HT-29 (cell line): ENCODE measurements at regions not wholly inside any gene's neighbourhood (a gene's known extent, or its start where the extent isn't known, plus 50 kb on each side); places are given as distances from the start of the nearest gene placed in this dataset.

Experiments
- DNase-seq: peaks from one replicate; pipeline ENCODE4 v3.0.0-alpha.2; 2015; ENCODE audit warnings: low spot score

DNA sequence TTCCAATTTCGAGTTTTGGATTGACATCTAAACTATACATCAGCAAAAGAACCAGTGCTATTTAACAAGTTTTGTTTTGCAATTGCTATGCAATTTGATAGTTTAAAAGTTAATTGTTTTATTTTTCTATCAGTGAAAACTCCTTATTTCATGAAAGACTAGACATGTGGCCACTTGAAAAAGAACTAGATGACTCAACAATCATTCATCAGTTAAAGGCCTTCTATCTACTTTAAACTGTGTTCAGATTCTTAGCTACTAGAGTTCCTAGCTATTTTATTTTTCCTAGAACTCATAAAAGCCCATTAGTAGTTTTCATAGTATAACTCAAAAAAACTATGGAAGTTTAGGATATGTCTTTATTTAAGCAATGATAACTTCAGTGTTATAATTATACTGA is 104.6 kb upstream of the LSM8 start:
- DNase-seq, result no peak

DNA sequence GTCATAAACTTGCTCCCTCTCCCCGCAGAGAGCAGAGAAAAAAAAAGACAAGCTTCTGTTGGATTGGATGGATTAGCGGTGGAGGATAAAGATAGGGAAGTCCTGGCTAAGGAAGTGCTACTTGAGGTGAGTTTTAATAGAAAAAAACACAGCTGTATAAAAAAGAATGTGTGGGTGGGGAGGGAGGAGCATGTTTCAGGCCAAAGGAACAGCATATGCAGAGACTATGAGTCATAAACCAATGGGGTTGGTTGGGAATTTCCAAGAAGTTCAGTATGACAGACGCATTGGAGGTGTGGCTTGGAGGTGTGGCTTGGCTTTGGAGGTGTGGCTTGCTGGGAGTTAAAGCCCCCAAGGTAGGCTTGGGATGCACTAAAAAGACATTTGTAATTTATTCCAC is 103.0 kb upstream of the LSM8 start:
- DNase-seq, result peak; percentile 92

DNA sequence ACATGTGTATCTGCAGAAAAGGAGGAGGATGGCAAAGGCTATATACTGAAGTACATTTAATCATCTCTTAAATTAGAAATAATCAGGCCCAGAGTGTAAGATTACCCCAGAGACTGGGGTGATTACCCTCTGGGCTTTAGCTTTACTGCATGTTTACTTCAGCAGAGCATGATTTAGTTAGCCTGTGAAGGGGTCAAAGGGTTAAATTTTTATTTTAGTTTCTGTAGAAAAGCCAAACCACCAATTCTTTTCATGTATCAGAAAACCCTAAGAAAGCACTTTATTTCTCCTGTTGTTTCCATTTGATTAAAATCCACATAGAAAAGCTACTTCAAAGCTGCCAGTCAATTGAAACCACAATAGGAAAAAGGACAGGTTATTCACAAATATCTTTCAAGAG is 101.5 kb upstream of the LSM8 start:
- no peak for DNase-seq

DNA sequence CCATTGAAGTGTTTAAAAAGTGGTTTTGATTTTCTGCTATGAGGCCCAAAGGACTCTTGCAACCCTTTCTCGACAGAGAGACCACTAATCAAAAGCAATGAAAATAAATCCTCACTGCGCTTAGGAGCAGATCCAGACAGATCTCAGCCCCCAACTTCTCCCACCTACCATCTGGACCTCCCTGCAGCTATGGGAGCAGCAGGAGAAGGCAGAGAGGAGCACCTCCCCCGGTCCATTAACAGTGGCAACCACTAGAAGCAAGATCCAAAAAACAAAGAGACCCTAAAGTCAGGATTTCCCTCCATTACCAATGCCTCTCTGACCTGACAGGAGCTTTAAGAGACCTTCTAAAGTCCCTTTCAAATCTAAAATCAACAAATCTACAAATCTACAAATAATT is 99.0 kb upstream of the LSM8 start:
- DNase-seq, result no peak

DNA sequence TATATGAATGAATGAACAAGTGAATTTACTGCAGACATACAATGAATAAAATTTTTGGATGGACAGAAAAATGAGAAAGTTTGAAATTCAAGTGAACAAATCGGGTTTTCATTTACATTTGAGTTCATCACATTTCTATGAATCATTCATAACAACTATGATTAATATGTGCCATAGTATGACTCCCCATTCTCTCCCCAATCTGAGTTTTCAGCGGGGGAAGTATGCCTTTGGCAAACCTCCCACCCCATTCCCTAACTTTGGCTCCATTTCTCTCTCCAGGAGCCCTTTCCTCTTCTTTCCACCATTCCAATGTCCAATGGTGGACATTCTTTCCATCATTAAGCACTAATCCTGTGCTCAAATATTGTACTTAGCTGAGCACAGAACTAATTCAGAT is 96.8 kb upstream of the LSM8 start:
- no peak for DNase-seq

DNA sequence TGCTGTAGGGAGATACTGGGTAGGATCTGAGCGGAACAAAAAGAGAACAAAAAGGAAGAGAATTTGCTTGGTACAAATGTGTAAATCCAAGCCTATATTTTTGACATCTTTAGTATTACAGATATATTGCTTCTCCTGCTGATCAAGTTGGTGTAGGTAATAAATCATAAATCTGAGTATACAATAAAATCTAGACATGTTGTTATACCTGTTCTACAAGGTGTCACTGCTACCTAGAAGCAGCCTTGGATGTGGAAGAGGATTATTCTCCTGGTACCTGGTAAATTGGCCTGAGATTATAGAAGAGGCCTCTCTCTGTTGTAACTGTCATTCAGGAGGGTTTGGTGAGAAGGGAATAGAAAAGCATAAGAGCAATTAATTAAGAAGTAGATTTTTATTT is 89.9 kb upstream of the LSM8 start:
- peak; percentile 88 for DNase-seq

DNA sequence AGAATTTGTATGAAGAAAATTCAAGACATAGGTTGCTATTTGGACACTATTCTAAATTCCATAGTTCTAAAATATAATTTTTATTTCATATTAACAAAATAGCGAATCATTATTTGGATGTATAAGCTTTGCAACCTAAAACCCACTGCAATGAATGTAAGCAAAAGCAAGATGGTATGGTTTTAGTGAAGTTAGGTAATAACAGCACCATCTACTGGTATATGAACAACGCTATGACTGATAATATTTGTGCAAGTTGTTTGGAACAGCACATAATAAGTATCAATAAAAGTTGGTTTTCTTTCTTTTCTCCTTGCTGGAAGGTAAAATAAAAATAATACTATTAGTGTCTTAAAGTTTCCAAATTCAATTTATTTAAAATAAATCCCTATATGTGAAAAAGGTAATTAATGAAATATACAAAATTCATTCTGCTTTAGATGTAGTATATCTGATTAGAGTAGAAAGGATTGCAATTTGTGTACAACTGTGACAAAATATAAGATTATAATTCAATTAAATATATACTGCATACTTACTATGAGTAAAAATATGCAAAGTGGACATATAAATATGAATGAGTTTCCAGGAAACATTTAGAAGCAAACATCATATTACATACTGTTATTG is 79.0 kb upstream of the LSM8 start:
- peak; percentile 58 for DNase-seq

DNA sequence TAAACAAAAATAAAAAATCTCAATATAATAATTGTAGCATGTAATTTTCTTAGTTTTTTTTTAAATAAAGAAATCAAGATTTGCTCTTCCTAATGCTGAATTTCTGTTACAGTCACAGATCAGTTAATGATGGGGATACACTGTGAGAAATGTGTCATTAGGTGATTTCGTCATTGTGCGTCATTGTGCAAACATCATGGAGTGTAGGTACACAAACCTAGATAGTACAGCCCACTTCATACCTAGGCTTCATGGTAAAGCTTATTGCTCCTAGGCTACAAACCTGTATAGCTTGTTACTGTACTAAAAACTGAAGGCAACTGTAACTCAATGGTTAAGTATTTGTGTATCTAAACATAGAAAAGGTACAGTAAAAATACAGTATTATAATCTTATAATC is 74.4 kb upstream of the LSM8 start:
- DNase-seq, result peak; percentile 79

DNA sequence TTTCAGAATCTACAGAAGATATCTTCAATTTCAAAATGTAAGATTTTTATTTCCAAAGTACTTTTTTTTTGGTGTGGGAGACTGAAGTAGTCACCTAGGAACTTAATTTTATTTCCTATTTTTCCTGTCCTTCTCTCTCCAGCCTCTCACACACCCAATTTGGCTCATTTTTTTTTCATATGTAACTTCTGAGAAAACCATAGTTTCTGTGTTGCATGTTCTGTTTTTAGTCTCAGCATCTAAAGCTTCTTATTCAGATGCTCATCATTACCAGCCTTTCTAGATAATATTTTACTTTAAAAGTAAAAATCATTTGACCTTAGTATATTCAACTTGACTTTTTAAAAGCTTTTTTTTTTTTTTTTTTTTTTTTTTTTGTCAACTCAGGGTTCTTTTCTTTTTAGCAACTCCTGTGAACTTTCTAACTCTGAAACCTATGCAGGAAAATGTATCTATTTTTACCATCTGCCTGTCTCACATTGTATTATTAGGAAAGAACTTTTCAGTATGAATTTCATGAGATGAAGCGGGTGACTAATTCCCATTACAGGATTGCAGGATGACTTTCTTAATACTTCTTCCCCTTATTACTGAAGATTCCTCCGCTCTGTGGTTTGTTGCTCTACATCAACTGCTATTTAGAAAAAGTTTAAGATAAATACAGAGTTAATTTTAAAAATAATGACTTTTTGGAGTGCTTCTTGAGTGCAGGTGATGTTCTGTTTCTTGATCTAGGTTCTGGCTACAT is 73.6 kb upstream of the LSM8 start:
- DNase-seq, result no peak

DNA sequence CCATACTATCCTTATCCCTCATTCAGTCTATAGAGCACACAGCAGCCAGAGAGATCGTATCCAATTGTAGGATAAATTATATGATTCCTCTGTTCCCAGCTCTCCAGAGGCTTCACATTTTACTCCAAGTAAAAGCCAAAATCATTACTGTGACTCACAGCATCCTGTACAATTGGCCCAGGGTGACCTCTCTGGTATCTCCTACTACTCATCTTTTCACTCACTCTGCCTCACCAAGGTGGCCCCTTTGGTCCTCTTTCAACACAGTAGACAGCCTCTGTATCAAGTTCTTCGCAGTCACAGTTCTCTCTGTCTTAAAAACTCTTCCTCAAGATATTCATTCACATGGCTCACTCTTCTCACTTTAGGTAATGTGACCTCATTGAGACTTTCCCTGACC is 72.6 kb upstream of the LSM8 start:
- DNase-seq, result no peak

DNA sequence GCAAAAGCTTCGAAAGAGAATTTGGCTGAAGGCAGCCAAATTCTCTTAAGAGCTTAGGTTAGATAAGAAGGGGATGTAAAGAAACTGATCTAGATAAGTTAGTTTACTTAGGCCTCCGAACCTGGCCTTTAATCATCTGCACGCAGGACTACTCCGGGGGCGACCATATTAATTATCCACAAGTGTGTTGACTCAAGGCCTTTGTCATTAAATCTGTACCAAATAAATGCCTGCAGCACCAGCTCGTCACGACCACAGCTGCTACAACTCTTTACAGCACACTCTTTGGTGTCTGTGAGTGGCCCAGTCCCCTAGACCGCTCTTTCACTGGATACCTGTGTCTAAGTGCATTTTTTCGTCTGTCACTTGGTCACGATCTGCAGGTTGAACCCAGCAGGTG is 69.8 kb upstream of the LSM8 start:
- no peak for DNase-seq

DNA sequence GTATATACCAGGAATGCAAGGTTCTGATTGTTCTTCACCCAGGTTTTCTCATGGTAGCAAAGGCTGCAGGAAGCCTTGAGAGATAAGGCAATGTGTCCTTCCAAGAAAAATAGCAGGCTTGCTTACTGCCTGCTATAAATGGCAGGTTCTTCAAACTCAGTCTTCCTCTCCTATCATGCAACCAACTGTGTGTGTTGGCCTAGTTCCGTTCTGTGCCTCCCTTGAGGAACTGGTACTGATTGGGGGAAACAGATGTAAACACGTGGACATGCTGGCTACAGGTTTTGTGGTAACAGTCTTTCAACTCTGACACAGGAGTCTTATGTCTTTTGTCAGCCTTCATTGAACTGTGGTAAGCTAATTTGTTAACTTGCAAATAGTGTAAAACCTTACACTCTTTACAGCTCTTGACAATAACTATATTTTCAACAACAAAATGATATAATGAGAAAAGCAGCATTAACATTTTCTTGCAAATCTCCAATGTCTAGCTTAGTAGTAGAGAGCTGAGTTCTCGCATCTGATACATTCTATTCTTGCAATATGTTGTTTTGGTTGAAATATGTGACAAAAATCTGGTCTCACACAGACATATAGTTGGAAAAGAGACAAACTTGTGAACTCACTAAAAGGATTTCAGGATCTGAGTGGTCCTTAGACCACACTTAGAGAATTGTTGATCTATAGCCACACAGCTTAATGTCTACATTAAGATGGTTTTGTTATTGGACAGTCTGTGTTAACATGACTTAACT is 54.7 kb upstream of the LSM8 start:
- no peak for DNase-seq

DNA sequence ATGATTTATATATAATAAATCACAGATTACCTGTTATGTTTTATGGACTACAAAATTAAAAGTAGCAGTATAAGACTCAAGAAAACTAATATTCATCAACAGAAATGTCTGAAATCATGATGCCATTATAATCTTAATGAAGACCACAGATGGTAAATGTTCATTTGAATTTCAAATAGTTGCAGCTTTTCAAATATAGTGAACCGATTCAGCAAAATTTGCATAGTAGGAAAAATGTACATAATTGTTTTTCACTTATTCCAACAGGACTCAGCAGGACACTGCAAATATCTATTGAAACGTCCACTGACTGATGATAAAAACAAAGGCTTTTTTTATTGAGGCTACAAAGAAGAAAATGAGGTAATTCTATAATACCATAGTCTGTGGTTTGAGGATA is 51.2 kb upstream of the LSM8 start:
- DNase-seq, result no peak
